Brain microvascular endothelial cell (primary cell): ENCODE measurements at regions not wholly inside any gene's neighbourhood (a gene's known extent, or its start where the extent isn't known, plus 50 kb on each side); places are given as distances from the start of the nearest gene placed in this dataset.

Experiments
- DNase-seq: peaks from one replicate; pipeline ENCODE4 v3.0.0-alpha.2; 2020
- H3K27ac ChIP-seq: fragments of 250-450 bp; sonication (Bioruptor Pico); 2 replicates; pipeline ENCODE4 v1.5.1; 2020; ENCODE audit warnings: mild to moderate bottlenecking, moderate library complexity
- H3K27me3 ChIP-seq: fragments of 250-450 bp; sonication (Bioruptor Pico); replicated peaks from 2 replicates; pipeline ENCODE4 v1.5.1; 2020; ENCODE audit warnings: mild to moderate bottlenecking
- H3K36me3 ChIP-seq: fragments of 250-450 bp; sonication (Bioruptor Pico); replicated peaks from 2 replicates; pipeline ENCODE4 v1.5.1; 2020; ENCODE audit warnings: mild to moderate bottlenecking
- H3K4me3 ChIP-seq: 2 replicates; pipeline ENCODE4 v1.5.1; 2011; ENCODE audit warnings: low read depth, mild to moderate bottlenecking, control low read depth, low read length, moderate library complexity
- CTCF ChIP-seq: IDR thresholded peaks from 2 replicates; pipeline ENCODE4 v1.5.1; 2011; ENCODE audit warnings: low read depth, mild to moderate bottlenecking, moderate library complexity, low read length, control low read depth, inconsistent platforms; ENCODE audit errors: missing control alignments
- in situ Hi-C: cut with HindIII; loops from 2 replicates; pipeline ENCODE4 v1.10.0; 2017; ENCODE audit warnings: low sequenced_read_pairs, low pct_ligation_motif_present

GRCh38 chr12:4852911-4853310 lies 56.8 kb upstream of the KCNA1 start:
- Histone ChIP-seq H3K27me3 (no peaks in the 10 kb centered on the region), H3K4me3 (no peak overlapping the region), H3K36me3 (no peaks in the 10 kb centered on the region), H3K27ac (no peak overlapping the region)
- in situ Hi-C loops: no loop called here
- DNase-seq: no peak
- TF ChIP-seq CTCF: no peak

GRCh38 chr12:4855121-4855924 lies 54.4 kb upstream of the KCNA1 start:
- Histone ChIP-seq H3K27me3 (no peaks in the 10 kb centered on the region), H3K36me3 (no peaks in the 10 kb centered on the region), H3K4me3 (no peak overlapping the region), H3K27ac (no peak overlapping the region)
- peak; percentile 79 for TF ChIP-seq CTCF
- DNase-seq: peak; percentile 75
- in situ Hi-C loops: no loop called here

GRCh38 chr12:4856596-4856995 lies 53.1 kb upstream of the KCNA1 start:
- Histone ChIP-seq H3K27me3 (no peaks in the 10 kb centered on the region), H3K36me3 (no peaks in the 10 kb centered on the region), H3K4me3 (no peak overlapping the region), H3K27ac (no peak overlapping the region)
- in situ Hi-C loops: no loop called here
- DNase-seq: no peak
- TF ChIP-seq CTCF: no peak

GRCh38 chr12:4857472-4858291 lies 52.0 kb upstream of the KCNA1 start:
- Histone ChIP-seq H3K27me3 (no peaks in the 10 kb centered on the region), H3K27ac (no peak overlapping the region), H3K4me3 (no peak overlapping the region), H3K36me3 (no peaks in the 10 kb centered on the region)
- DNase-seq: peak; percentile 65
- in situ Hi-C loops: no loop called here
- TF ChIP-seq CTCF: peak; percentile 96

GRCh38 chr12:4858386-4858785 lies 51.3 kb upstream of the KCNA1 start:
- in situ Hi-C loops: no loop called here
- Histone ChIP-seq H3K27ac (no peak overlapping the region), H3K27me3 (no peaks in the 10 kb centered on the region), H3K36me3 (no peaks in the 10 kb centered on the region), H3K4me3 (no peak overlapping the region)
- DNase-seq: no peak
- TF ChIP-seq CTCF: no peak
